NCI-H1105 treated with DMSO at 0.1 percent for 48 hours (cell line): ENCODE measurements at regions not wholly inside any gene's neighbourhood (a gene's known extent, or its start where the extent isn't known, plus 50 kb on each side); places are given as distances from the start of the nearest gene placed in this dataset.

Experiments
- DNase-seq: peaks from one replicate; lab custom pipeline; 2025; lab: John Stamatoyannopoulos, UW

- no peak for DNase-seq
Measured at GRCh38 chr13:40432018-40432978, 234.1 kb downstream of the FOXO1 start.

DNA sequence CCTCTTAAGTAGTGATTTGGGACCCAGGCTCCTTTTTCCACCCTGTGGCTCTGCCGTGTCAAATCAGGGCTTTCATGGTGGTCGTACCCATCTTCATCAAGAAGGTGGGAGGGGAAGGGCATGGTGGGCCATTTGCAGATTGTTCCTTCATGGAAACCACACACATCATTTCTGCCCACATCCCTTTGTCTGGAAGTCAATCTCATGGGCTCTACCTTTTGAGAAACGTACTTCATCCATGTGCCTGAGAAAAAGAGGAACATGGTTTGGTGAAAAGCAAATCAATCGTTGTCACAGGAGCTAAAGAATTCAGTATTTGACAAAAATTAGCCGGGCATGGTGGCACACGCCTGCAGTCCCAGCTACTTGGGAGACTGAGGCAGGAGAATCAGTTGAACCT is 233.4 kb downstream of the FOXO1 start:
- no peak for DNase-seq

GRCh38 chr13:40433577-40433976 is 232.9 kb downstream of the FOXO1 start:
- DNase-seq: no peak

GRCh38 chr13:40434516-40435397 is 231.7 kb downstream of the FOXO1 start:
- DNase-seq: no peak

DNA sequence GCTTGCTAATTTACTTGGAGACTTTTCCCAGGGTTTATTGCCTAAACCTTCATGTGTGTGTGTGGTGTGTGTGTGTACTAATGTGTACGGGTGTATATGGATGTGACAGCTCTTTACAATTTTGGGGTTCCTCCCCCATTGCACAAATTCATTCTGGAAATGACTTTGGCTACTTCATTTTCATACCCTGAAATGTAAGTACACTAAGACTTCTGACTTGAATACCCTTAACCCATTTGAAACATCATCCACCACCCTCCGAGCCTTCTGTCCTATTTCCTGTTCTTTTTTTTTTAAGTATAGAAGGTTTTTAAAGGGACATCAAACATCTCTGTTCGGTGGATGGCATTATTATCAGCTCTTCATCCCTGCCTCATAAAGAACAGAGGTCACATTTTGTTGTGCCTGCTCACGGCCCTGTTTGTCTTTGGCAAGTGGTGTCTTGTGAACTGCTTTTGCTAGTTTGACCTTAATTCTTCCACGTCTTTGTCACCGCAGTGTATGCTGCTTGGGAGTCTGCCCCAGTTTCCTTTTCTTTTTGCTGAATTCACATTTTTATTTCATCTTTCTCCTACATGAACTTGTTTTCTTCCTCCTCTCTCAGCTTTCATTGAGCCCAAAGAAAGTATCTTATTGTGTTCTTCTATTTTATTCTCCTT is 228.3 kb downstream of the FOXO1 start:
- DNase-seq: no peak

- DNase-seq: no peak
Measured at GRCh38 chr13:40438999-40439797, 227.2 kb downstream of the FOXO1 start.

- DNase-seq: no peak
Measured at GRCh38 chr13:40439928-40440327, 226.5 kb downstream of the FOXO1 start.

- DNase-seq: no peak
Measured at GRCh38 chr13:40440990-40441820, 225.2 kb downstream of the FOXO1 start.

DNA sequence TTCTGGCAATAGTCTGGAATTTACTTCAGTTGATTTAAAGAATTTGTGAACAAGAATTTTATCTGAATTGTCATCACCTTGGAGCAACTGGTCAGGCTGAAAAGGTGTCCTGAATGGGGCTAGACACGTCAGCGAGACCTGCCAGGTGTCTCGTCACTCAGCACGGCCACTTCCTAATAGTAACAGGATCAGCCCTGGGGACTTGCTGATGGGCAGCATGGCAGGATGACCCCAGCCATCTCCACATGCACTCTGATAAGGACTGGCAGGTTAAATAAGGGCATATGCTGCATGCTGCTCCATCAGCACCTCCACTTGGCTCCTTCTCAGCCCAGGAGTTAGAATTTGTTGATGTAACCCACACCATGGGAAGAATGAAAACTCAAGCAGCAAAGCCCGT is 224.2 kb downstream of the FOXO1 start:
- no peak for DNase-seq

GRCh38 chr13:40442826-40443225 is 223.6 kb downstream of the FOXO1 start:
- no peak for DNase-seq

GRCh38 chr13:40444241-40444640 is 222.2 kb downstream of the FOXO1 start:
- no peak for DNase-seq

GRCh38 chr13:40445557-40445990 is 220.9 kb downstream of the FOXO1 start:
- DNase-seq: no peak

DNA sequence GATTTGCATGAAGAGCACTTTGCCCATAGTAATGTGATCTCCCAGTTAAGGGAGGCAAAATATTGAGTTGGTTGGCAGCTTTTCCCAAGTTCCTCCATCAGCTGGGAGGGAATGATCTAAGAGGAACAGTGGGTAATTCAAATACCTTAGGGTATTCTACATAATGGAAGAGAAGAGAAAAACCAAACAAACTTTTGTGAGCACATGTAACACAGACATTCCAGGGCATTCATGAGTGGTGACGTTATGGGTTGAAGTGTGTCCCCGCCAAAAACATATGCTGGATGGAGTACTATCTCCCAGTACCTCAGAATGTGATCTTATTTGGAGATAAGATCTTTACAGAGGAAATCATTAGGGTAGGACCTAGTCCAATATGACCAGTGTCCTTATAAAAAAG is 220.1 kb downstream of the FOXO1 start:
- no peak for DNase-seq

- DNase-seq: no peak
Measured at GRCh38 chr13:40447857-40448256, 218.6 kb downstream of the FOXO1 start.

DNA sequence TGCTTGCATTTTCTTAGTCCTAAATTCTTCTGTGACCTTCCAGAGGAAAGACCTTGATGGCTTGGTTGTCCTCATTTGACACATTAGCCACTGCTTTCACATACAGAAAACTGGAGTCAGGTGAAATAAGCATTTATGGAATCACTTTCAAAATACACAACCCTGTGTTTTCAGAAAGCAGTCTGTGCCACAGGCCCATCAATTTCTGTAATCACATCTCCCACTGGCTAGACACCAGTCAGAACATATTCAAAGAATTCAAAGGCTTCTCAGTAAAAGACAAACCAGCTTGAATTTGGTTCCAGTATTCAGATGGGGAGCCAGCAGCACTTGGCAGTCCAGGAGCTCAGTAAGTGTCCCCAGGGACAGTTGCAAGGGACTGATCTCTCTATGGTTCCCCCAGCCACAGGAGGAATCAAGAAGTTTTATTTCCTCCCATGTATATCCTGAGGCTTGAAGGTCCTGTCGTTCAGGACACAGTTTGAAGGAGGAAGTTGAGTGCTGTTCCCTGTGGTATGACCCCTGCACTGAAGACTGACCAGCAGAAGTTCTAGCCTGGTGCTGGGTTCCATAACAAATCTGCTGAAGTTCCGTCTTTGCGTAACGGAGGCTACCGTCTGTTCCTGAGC is 214.3 kb downstream of the FOXO1 start:
- no peak for DNase-seq

- no peak for DNase-seq
Measured at GRCh38 chr13:40452741-40453334, 213.6 kb downstream of the FOXO1 start.

DNA sequence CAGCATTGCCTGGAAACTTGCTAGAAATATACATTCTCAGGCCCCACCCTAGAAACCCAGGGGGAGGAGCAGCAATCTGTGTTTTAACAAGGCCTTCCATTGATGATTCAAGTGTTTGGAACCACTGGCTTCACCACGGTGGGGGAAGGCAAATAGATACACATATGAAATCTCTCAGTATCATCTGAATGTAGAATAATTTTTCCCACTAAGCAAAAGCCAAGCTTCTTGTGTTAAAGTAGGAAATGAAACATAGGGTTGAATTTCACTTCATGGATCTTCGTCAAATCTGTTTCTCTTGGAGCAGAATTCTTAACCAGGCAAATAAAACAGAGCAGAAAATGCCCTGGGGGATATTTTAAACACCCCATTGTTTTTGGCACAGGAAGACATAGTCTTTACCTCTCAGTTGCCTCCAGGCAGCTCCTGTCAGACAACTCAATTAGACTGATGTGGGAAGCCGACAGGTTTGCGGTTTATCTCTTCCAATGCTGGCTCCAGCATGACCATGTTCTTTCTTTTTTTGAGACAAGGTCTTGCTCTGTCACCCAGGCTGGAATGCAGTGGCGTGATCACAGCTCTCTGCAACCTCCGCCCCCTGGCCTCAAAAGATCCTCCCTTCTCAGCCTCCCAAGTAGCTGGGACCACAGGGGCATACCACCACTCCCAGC is 213.0 kb downstream of the FOXO1 start:
- DNase-seq: no peak

DNA sequence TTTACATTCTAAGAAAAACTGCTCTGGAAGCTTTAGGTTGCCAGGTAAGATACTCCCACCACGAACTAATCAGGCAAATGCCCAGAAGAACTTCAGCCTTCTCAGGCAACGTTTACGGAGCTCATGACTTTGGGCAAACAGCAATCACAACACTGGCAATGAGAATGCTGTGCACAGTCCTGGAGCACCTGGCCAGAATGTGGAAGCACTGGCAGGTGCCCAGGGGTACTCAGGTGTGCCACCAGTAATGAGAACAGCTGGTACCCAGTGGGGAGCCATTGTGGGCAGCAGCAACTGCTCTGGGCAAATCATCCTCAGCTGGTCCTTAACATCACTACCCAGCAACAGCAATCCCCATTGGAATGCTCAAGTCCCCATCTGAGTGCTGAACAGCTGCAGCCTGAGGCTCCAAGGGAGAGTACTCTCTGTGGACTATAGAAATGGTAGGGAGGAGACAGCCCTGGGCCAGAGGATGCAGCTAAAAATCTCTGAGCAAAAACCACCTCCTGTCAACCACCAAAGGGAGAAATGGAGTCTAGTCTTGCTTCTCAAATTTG is 210.0 kb downstream of the FOXO1 start:
- peak; percentile 1 for DNase-seq
